ENCODE measurements at regions not wholly inside any gene's neighbourhood (a gene's known extent, or its start where the extent isn't known, plus 50 kb on each side); places are given as distances from the start of the nearest gene placed in this dataset.

DNA sequence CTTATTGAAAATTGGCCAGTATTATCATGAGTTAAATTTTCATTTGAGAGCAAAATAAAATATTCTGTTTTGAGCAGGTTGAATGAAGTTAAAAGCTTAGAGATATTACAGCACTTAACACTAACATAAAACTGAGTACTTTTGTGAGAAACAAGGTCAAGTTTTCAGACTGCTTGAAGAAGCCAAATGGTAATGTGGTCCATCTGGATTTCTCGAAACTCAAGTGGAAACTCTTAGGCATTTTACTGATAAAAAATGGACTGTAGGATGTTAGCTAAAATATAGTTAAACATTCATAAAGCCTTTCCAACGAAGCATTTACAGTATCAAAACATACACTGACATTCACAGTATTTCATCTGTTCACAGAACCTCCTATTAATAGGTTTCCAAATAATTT lies 528.1 kb upstream of the SEMA3D start:
- TF ChIP-seq, protein P1, sequence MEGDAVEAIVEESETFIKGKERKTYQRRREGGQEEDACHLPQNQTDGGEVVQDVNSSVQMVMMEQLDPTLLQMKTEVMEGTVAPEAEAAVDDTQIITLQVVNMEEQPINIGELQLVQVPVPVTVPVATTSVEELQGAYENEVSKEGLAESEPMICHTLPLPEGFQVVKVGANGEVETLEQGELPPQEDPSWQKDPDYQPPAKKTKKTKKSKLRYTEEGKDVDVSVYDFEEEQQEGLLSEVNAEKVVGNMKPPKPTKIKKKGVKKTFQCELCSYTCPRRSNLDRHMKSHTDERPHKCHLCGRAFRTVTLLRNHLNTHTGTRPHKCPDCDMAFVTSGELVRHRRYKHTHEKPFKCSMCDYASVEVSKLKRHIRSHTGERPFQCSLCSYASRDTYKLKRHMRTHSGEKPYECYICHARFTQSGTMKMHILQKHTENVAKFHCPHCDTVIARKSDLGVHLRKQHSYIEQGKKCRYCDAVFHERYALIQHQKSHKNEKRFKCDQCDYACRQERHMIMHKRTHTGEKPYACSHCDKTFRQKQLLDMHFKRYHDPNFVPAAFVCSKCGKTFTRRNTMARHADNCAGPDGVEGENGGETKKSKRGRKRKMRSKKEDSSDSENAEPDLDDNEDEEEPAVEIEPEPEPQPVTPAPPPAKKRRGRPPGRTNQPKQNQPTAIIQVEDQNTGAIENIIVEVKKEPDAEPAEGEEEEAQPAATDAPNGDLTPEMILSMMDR (IDR thresholded peaks at IDR 0.05) = no peak
- no peak for TF ChIP-seq POLR2AphosphoS5 (IDR thresholded peaks at IDR 0.05)
